GM23338 (cell line): ENCODE measurements at regions not wholly inside any gene's neighbourhood (a gene's known extent, or its start where the extent isn't known, plus 50 kb on each side); places are given as distances from the start of the nearest gene placed in this dataset.

Experiments
- CTCF ChIP-seq, 2 experiments: fragments of 200-600 bp in 1 of 2; sonication (generic) in 1 of 2; conservative IDR thresholded peaks; 2 replicates each; pipeline versions ENCODE4 v1.5.1 to v1.6.1; 2016 to 2017; ENCODE audit warnings: antibody characterized with exemption in 2 of 2, low read depth in 2 of 2, mild to moderate bottlenecking in 2 of 2, moderate library complexity in 1 of 2
- JUNB ChIP-seq: IDR thresholded peaks from one replicate; pipeline ENCODE4 v1.6.1; 2016; ENCODE audit warnings: antibody characterized with exemption; ENCODE audit not compliant: unreplicated experiment

- no peak for TF ChIP-seq JUNB
- TF ChIP-seq CTCF (conservative IDR thresholded peaks at IDR 0.05; ENCODE audit: low read depth in 2 of 2), result no peak
Observed at GRCh38 chr12:105600911-105601545, 270.5 kb downstream of the C12orf75 start.
